ENCODE measurements at regions not wholly inside any gene's neighbourhood (a gene's known extent, or its start where the extent isn't known, plus 50 kb on each side); places are given as distances from the start of the nearest gene placed in this dataset.
"Not testable (repeated sequence)": the region's sequence is repeated elsewhere in the genome, so short reads cannot be mapped to it uniquely, and the experiment has no call there.

GRCh38 chr20:29514634-29515033, 1742.8 kb upstream of the DEFB115 start:
- not testable (repeated sequence) for TF ChIP-seq ZNF501 (tag by site-specific recombination; IDR thresholded peaks at IDR 0.05); ZNF639 (tag by site-specific recombination; IDR thresholded peaks at IDR 0.05); PRDM1 (tag by site-specific recombination; IDR thresholded peaks at IDR 0.05); ZBTB8A (tag by site-specific recombination; IDR thresholded peaks at IDR 0.05); ZNF37A (tag by site-specific recombination; IDR thresholded peaks at IDR 0.05); CTCF (tag by site-specific recombination; IDR thresholded peaks at IDR 0.05); YY1 (tag by site-specific recombination; IDR thresholded peaks at IDR 0.05); ZNF518A (tag by site-specific recombination; conservative IDR thresholded peaks at IDR 0.05; ENCODE audit: low read depth); EGR2 (tag by site-specific recombination; IDR thresholded peaks at IDR 0.05; ENCODE audit: low read depth); ZBTB48 (tag by site-specific recombination; IDR thresholded peaks at IDR 0.05); ZFP41 (tag by site-specific recombination; IDR thresholded peaks at IDR 0.05; ENCODE audit: borderline replicate concordance)
- TF ChIP-seq, protein P1, sequence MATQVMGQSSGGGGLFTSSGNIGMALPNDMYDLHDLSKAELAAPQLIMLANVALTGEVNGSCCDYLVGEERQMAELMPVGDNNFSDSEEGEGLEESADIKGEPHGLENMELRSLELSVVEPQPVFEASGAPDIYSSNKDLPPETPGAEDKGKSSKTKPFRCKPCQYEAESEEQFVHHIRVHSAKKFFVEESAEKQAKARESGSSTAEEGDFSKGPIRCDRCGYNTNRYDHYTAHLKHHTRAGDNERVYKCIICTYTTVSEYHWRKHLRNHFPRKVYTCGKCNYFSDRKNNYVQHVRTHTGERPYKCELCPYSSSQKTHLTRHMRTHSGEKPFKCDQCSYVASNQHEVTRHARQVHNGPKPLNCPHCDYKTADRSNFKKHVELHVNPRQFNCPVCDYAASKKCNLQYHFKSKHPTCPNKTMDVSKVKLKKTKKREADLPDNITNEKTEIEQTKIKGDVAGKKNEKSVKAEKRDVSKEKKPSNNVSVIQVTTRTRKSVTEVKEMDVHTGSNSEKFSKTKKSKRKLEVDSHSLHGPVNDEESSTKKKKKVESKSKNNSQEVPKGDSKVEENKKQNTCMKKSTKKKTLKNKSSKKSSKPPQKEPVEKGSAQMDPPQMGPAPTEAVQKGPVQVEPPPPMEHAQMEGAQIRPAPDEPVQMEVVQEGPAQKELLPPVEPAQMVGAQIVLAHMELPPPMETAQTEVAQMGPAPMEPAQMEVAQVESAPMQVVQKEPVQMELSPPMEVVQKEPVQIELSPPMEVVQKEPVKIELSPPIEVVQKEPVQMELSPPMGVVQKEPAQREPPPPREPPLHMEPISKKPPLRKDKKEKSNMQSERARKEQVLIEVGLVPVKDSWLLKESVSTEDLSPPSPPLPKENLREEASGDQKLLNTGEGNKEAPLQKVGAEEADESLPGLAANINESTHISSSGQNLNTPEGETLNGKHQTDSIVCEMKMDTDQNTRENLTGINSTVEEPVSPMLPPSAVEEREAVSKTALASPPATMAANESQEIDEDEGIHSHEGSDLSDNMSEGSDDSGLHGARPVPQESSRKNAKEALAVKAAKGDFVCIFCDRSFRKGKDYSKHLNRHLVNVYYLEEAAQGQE (tag by site-specific recombination; IDR thresholded peaks at IDR 0.05) = not testable (repeated sequence)
